Gastrocnemius medialis (tissue), 4 donors: ENCODE measurements at regions not wholly inside any gene's neighbourhood (a gene's known extent, or its start where the extent isn't known, plus 50 kb on each side); places are given as distances from the start of the nearest gene placed in this dataset.

Source experiments
- CTCF ChIP-seq, 5 experiments: fragments of 450-650 bp in 3 of 5; fragments of 200-600 bp in 2 of 5; sonication (generic) in 2 of 5; IDR thresholded peaks in 4 of 5; conservative IDR thresholded peaks in 1 of 5; 1 replicate in 4 of 5; 2 replicates in 1 of 5; pipeline ENCODE4 v1.5.1; 2016 to 2019; ENCODE audit warnings: antibody characterized with exemption in 5 of 5, mild to moderate bottlenecking in 3 of 5, moderate library complexity in 3 of 5
- POLR2A ChIP-seq, 2 donors: fragments of 450-650 bp; IDR thresholded peaks; one replicate each; pipeline ENCODE4 v1.6.1; 2017; ENCODE audit warnings: antibody characterized with exemption in 2 of 2, mild to moderate bottlenecking in 2 of 2, moderate library complexity in 2 of 2

DNA sequence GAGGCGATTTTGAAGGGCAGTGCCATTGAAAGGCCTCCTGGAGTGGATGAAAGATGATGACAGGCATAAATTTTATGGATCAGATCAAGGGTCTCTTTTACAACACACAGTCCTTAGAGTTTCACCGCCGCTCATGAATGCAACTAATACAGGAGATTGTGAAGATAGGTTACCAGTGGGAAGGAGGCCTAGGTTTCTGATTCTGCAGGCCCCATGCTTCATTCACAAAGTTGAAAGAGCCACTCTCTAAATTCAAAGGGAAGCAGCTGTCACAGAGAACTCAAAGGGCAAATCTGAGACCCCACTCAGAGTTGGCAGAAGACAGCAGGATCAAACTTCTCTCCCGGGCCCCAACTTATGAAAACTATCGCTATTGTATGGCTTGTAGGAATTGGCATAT lies 137.6 kb downstream of the MAP3K7 start:
- TF ChIP-seq CTCF (IDR thresholded peaks at IDR 0.05 in 4 of 5, conservative IDR thresholded peaks at IDR 0.05 in 1 of 5) (no peak), POLR2A (IDR thresholded peaks at IDR 0.05) (no peak)
